H1 (cell line): ENCODE measurements at regions not wholly inside any gene's neighbourhood (a gene's known extent, or its start where the extent isn't known, plus 50 kb on each side); places are given as distances from the start of the nearest gene placed in this dataset.

Source experiments
- EGR1 ChIP-seq: IDR thresholded peaks from 2 replicates; pipeline ENCODE4 v1.6.1; 2011; ENCODE audit warnings: low read depth, low read length, borderline replicate concordance
- HDAC2 ChIP-seq, 2 experiments: fragments of 300-600 bp in 1 of 2; sonication (generic) in 1 of 2; IDR thresholded peaks; 2 replicates each; pipeline ENCODE4 v1.6.1; 2011 to 2012; ENCODE audit warnings: low read depth in 2 of 2, low read length in 2 of 2, mild to moderate bottlenecking in 2 of 2, moderate library complexity in 2 of 2, borderline replicate concordance in 1 of 2, inconsistent platforms in 1 of 2
- SP1 ChIP-seq: IDR thresholded peaks from 2 replicates; pipeline ENCODE4 v1.6.1; 2011; ENCODE audit warnings: low read depth, low read length

DNA sequence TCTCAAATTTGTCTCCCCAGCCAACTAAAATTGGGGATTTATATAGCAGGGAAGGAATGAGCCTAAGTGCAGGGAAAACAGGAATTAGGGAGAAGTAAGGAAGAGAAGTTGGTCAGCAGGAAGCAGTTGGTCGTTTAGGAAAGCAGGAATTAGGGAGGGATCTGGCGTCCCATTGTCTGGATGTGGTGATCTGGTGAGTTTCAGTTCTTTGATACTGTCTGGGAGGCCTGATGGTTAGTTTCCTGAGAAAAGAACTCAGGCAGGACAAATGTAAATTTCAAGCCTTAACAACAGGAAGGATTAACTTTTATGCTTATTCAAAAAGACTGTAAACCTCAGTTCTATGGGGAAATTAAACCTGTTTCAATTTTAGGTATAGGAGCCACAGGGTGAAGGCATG lies 116.2 kb upstream of the PRL start (continued):
- TF ChIP-seq EGR1 (no peak), SP1 (no peak), HDAC2 (IDR thresholded peaks at IDR 0.05; ENCODE audit: borderline replicate concordance in 1 of 2, low read depth in 2 of 2, low read length in 2 of 2) (no peak)
